ENCODE measurements at regions not wholly inside any gene's neighbourhood (a gene's known extent, or its start where the extent isn't known, plus 50 kb on each side); places are given as distances from the start of the nearest gene placed in this dataset.
A peak's percentile ranks its signal among the peaks of the same experiment; 100 is the strongest.
"Not testable (repeated sequence)": the region's sequence is repeated elsewhere in the genome, so short reads cannot be mapped to it uniquely, and the experiment has no call there.

DNA sequence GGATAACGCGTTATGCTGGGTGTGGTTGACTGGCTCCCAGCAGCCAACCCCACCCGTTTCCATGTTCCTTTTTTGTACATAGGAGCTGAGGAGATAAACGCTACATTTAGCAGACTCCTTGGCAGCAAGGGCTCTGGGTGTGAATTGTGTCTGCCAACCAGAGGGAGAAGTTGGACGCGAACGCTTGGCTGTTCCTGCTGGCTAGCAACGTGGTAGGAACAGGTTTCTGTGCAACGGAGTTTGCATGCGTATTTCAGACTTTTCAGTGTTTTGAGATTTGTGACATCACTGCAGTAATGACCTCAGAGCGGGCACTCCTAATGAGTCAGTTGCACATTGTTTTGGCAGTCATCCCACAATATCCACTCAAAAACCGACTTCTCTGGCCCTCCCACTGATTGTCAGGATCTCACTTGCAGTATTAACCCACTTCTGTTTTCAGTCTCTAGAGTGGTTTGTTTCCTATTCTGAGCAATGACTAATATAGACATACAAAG, 98.7 kb upstream of the RGS1 start:
- DNase-seq (ENCODE audit: low spot score): peak; percentile 56

DNA sequence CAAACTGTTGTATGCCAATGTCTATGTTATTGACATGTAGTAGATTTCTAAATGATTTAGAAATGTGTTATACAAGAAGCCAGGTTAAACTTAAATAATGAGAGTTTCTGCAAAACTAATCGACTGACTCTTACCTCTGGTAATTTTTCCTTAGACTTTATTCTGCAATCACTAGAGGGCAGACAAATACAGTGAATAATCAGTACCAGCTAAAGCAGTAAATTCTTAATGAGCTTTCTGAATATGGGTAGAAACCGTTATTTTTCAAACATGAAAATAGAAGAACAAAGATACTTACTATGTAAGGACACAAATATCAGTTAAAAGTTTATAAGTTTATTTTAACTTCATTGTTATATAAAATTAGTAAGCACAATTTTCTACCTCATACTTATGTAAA, 97.9 kb upstream of the RGS1 start:
- DNase-seq (ENCODE audit: low spot score): peak; percentile 47

- DNase-seq (ENCODE audit: low spot score): no peak
Measured at GRCh38 chr1:192485692-192486436, 89.7 kb upstream of the RGS1 start.

DNA sequence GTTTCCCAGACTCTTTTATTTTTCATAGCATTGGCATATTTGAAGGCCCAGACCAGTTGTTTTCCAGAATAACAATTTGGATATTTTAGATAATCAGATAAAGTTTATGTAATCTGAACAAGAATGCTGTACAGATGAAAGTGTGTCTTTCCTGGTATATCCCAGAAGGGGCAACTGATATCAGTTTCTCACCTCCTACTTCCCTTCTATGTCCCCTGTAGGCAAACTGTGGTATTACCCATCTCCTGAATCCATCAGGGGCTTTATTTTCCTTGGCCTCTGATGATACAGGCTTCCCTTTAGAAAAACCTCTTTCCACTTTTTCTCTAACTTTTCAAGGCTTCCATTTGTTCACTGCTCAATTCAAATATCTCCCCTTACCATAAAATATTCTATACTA, 87.5 kb upstream of the RGS1 start:
- DNase-seq (ENCODE audit: low spot score): no peak

DNA sequence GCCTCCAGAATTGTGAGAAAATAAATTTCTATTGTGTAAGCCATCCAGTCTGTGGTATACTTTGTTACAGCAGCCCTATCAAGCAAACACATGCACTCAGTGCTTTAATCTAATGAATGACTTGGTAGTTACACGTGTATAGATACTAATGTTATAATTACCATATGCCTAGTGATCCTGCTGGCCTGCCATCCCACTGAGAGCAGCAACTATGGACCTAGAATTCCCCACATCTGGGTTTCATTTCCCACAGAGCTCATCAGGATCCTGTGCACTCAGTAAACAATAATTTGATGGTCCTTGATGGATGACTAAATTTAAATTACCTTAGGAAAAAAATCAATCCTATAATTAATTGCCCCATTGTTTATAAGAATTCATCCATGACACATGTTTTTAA, 86.5 kb upstream of the RGS1 start:
- no peak for DNase-seq (ENCODE audit: low spot score)

- peak; percentile 28 for DNase-seq (ENCODE audit: low spot score)
Measured at GRCh38 chr1:192489748-192490147, 85.8 kb upstream of the RGS1 start.

DNA sequence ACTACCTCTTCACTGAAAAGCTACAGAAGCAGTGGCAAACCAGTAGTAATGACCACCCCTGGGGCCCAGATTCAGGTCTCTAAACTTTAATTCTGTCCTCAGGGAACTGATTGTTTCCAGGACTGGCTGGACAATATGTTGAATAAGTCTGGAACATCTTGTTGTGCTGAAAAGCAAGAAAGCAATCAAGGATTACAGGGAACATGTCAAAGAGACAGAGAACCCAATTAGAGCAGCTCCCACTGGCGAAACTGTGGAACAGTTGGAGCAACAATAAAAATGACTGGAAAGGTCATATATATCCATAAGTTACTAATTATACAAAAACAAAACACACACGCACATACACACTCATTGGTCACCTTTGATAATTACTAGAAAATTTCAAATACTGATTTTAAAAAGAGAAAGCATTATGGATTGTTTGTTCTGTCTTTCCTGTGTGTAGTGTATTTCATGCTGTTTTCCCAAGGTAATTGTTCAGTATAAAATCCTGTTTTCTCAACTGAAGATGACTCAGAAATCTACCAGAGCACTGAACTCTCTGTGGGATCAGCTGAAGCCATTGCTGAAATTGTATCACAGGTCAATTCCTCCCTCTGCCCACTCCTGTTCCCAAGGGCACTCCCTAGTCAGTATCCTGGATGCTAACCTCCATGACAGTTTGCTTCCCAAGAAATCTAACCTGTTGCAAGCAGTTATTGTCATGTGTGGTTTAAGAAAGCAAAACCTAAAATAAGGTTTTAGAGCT, 83.6 kb upstream of the RGS1 start:
- DNase-seq (ENCODE audit: low spot score): no peak

GRCh38 chr1:192493584-192493983, 82.0 kb upstream of the RGS1 start:
- DNase-seq (ENCODE audit: low spot score): no peak

DNA sequence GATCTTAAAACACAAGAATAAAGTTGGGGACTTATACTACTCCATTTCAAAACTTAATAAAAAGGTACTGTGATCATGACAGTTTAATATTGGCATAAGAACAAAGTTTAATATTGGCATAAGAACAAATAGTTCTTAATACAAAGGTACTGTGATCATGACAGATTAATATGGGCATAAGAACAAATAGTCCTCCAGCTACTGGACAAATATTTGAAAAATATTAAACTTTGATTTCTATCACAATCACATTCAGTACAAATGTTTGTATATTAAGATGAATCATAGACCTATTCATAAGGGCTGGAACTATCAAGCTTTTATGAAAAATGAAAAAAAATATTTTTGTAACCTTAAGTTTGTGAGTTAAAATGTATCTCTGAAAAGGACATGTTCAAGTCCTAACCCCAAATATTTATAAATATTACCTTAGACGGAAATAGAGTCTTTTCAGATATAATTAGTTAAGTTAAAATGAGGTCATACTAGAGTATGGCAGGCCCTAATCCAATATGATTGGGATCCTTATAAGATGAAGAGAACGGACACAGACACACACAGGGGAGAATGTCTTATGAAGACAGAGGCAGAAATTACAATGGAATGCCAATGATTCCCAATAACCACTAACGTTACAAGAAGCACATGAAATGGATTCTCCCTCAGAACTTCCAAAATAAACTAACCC, 79.1 kb upstream of the RGS1 start:
- no peak for DNase-seq (ENCODE audit: low spot score)

- DNase-seq (ENCODE audit: low spot score): no peak
Measured at GRCh38 chr1:192497214-192497794, 78.3 kb upstream of the RGS1 start.

- DNase-seq (ENCODE audit: low spot score): not testable (repeated sequence)
Measured at GRCh38 chr1:192498092-192498491, 77.5 kb upstream of the RGS1 start.

GRCh38 chr1:192499061-192499581, 76.5 kb upstream of the RGS1 start:
- DNase-seq (ENCODE audit: low spot score): not testable (repeated sequence)

GRCh38 chr1:192500541-192500940, 75.0 kb upstream of the RGS1 start:
- not testable (repeated sequence) for DNase-seq (ENCODE audit: low spot score)

- peak; percentile 50 for DNase-seq (ENCODE audit: low spot score)
Measured at GRCh38 chr1:192506741-192507155, 68.8 kb upstream of the RGS1 start.

GRCh38 chr1:192512426-192513162, 63.0 kb upstream of the RGS1 start:
- DNase-seq (ENCODE audit: low spot score): no peak

- no peak for DNase-seq (ENCODE audit: low spot score)
Measured at GRCh38 chr1:192513196-192513595, 62.4 kb upstream of the RGS1 start.

- no peak for DNase-seq (ENCODE audit: low spot score)
Measured at GRCh38 chr1:192513697-192514096, 61.9 kb upstream of the RGS1 start.

GRCh38 chr1:192516776-192517297, 58.7 kb upstream of the RGS1 start:
- peak; percentile 96 for DNase-seq (ENCODE audit: low spot score)

GRCh38 chr1:192517716-192518355, 57.7 kb upstream of the RGS1 start:
- DNase-seq (ENCODE audit: low spot score): not testable (repeated sequence)

- DNase-seq (ENCODE audit: low spot score): peak; percentile 67
Measured at GRCh38 chr1:192518700-192519099, 56.9 kb upstream of the RGS1 start.

DNA sequence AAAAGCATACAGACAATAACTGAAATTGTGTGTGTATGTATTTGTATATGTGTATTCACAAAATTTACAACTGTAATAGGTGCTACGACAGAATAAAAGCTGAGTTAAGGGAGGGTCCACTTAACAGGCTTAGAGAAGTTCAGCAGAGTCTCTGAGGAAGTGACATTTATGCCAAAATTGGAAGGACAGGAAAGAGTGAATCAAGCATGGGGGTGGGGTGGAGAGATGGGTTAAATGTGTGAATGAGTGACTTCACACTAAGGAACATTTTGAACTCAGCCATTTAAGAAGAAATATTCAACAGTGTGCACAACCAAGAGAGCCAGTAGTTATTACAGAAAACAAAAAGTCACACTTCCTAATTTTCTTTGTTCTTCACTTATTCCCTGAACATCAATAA, 53.8 kb upstream of the RGS1 start:
- DNase-seq (ENCODE audit: low spot score): peak; percentile 42

All from activated CD4-positive, alpha-beta T cell treated with anti-CD3 and anti-CD28 coated beads, Interleukin-2, Interleukin-4, amounts not matched to agents 100 ng/mL and 50 ng/mL, durations not matched to agents 16 hours and 8 hours (primary cell).